Fibroblast of skin of right biceps (primary cell): ENCODE measurements at regions not wholly inside any gene's neighbourhood (a gene's known extent, or its start where the extent isn't known, plus 50 kb on each side); places are given as distances from the start of the nearest gene placed in this dataset.
"Not testable (repeated sequence)": the region's sequence is repeated elsewhere in the genome, so short reads cannot be mapped to it uniquely, and the experiment has no call there.

Experiments
- DNase-seq: peaks from one replicate; pipeline ENCODE4 v3.0.0-alpha.2; 2013

- DNase-seq, result no peak
These were observed 1292.0 kb downstream of the XPNPEP1 start for GRCh38 chr10:108631332-108631731.

GRCh38 chr10:108629834-108630233, 1293.5 kb downstream of the XPNPEP1 start:
- peak; percentile 3 for DNase-seq

- no peak for DNase-seq
These were observed 1299.3 kb downstream of the XPNPEP1 start for GRCh38 chr10:108624052-108624451.

- DNase-seq, result no peak
These were observed 1302.3 kb downstream of the XPNPEP1 start for GRCh38 chr10:108620821-108621534.

- DNase-seq, result peak; percentile 16
These were observed 1306.6 kb downstream of the XPNPEP1 start for GRCh38 chr10:108616559-108617285.

GRCh38 chr10:108615576-108616320, 1307.6 kb downstream of the XPNPEP1 start:
- no peak for DNase-seq

GRCh38 chr10:108612485-108612884, 1310.8 kb downstream of the XPNPEP1 start:
- DNase-seq, result no peak

GRCh38 chr10:108608860-108609259, 1314.5 kb downstream of the XPNPEP1 start:
- DNase-seq, result no peak

GRCh38 chr10:108601851-108602250, 1321.5 kb downstream of the XPNPEP1 start:
- DNase-seq, result peak; percentile 33

- not testable (repeated sequence) for DNase-seq
These were observed 1322.8 kb downstream of the XPNPEP1 start for GRCh38 chr10:108600511-108600910.

GRCh38 chr10:108599317-108599716, 1324.0 kb downstream of the XPNPEP1 start:
- DNase-seq, result not testable (repeated sequence)

GRCh38 chr10:108598831-108599230, 1324.5 kb downstream of the XPNPEP1 start:
- no peak for DNase-seq

- DNase-seq, result no peak
These were observed 1325.0 kb downstream of the XPNPEP1 start for GRCh38 chr10:108598320-108598695.

GRCh38 chr10:108597657-108598319, 1325.5 kb downstream of the XPNPEP1 start:
- DNase-seq, result no peak

- DNase-seq, result peak; percentile 36
These were observed 1326.3 kb downstream of the XPNPEP1 start for GRCh38 chr10:108597031-108597430.

- DNase-seq, result no peak
These were observed 1330.4 kb downstream of the XPNPEP1 start for GRCh38 chr10:108592956-108593355.

- peak; percentile 5 for DNase-seq
These were observed 1331.9 kb downstream of the XPNPEP1 start for GRCh38 chr10:108591417-108591816.

- no peak for DNase-seq
These were observed 1336.9 kb downstream of the XPNPEP1 start for GRCh38 chr10:108586424-108586823.

GRCh38 chr10:108583877-108584276, 1339.4 kb downstream of the XPNPEP1 start:
- DNase-seq, result no peak

GRCh38 chr10:108582888-108583287, 1340.4 kb downstream of the XPNPEP1 start:
- no peak for DNase-seq

- DNase-seq, result peak; percentile 38
These were observed 1340.9 kb downstream of the XPNPEP1 start for GRCh38 chr10:108582387-108582786.

GRCh38 chr10:108578258-108578657, 1345.1 kb downstream of the XPNPEP1 start:
- no peak for DNase-seq

GRCh38 chr10:108574233-108574632, 1349.1 kb downstream of the XPNPEP1 start:
- DNase-seq, result no peak
